Smooth muscle cell of the brain vasculature (primary cell): ENCODE measurements at regions not wholly inside any gene's neighbourhood (a gene's known extent, or its start where the extent isn't known, plus 50 kb on each side); places are given as distances from the start of the nearest gene placed in this dataset.

Experiments
- DNase-seq: peaks from one replicate; pipeline ENCODE4 v3.0.0-alpha.2; 2012; ENCODE audit warnings: low read depth, low spot score

DNA sequence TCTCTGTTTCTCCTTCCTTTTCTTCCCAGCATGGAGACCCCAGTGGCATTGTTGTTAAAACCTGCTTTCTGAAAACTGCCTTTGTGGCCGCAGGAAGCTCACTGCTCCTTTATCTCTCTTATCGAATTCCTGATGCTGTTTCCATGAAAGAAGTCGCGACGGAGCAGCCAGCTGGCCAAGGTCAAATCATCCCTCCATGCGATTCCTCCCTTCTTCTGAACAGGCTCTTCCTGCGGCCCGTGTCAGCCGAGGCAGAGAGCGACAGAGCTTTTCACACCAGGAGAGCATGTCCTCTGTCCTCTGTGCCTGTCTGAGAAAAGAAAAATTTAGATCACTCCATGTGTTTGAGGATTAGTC, 242.1 kb upstream of the PITRM1 start:
- DNase-seq: no peak

DNA sequence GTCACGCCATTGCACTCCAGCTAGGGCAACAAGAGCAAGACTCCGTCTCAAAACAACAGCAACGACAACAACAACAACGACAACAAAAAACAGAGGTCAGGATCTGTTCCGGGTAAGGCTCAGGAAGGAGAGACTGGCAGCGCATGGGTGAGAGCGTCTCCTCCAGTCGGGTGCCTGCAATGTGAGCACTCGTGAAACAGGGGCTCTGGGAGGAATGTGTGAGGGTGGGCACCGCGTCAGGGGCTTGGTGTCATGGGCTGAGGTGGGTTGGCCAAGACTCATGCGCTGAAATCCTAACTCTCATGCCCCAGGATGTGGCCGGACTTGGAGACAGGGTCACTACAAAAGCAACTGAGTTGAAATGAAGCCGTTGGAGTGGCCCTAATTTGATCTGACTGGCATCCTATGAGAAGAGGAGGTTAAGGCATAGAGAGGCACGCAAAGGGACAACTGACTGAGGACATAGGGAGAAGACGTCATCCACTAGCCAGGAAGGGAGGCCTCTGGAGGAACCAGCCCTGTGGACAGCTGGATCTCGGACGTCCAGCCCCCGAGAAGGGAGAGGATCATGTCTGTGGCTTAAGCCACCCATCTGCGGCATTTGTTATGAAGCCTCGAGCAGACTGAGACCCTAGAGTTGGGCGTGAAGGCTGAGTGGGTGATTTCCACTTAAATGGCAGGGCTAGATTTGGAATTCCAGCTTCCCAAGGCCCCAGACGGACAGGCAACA, 241.5 kb upstream of the PITRM1 start:
- DNase-seq: no peak

DNA sequence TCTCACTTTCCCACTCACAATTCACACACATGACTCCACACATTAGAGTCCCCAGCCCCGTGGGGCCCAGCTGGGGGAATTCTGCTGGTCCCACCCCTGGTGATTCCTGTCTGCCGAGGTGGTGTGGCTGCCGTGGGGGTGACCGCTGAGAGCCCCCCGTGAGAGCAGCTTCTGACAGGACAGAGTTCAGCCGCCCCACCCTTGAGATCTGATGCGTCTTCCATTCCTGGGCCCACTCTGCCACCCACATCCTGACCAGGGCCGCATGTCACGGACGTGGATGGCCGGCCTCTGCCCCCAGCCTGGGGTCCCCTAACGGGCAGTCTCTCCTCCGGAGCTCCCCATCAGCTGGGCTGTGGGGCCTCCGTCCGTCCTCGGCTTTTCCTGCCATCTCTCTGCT, 240.1 kb upstream of the PITRM1 start:
- DNase-seq: no peak

DNA sequence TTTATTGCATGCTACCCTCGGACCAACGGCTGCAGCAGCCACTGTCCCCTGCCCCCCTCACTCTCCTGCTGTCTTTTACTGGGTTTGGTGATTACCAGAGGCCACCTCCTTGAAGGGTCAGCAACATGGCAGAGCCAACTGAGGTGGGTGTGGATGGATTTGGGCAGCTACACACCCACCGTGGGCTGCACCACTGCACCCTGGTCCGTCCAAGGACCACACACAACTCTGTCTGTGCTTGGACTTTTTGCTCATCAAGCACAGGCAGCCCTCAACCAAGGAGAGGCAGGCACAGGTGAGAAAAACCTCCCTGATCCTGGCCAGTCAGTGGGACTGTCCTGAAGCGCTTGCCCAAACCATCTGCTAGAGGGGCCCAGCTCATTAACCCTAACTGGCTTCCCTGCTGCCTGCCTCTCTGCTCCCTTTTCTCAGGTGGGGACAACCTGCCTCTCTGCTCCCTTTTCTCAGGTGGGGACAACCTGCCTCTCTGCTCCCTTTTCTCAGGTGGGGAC, 239.5 kb upstream of the PITRM1 start:
- DNase-seq: no peak

DNA sequence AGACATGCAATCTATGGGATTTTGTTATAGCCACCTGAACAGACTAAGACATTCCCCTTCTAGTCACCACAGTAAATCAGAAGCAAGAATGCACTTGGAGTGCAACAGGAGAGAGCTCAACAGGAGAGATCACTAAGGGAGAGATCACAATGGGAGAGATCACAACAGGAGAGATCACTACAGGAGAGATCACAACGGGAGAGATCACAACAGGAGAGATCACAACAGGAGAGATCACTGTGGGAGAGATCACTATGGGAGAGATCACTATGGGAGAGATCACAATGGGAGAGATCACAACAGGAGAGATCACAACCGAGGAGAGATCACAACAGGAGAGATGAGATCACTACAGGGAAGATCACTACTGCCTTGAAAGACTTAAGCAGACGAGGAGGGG, 238.5 kb upstream of the PITRM1 start:
- no peak for DNase-seq

DNA sequence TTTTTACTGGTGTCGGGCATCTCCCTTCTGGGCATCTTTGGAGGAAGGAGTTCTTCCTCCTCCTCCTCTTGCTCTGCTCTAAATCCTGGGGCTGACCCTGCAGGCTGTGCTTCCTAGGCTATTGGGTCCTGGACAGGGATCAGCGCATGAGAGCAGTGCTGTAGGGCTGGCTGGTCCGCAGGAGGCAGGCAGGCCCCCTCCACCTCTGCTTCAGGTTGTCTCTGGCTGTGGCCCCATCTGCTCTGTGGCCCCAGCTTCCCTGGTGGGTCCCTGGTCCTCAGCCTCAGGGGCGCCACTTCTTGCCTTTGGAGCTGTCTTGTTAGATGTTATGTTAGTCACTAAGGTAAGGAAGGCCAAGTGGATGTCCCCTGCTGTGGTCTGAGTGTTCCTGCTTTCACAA, 237.3 kb upstream of the PITRM1 start:
- DNase-seq: no peak

DNA sequence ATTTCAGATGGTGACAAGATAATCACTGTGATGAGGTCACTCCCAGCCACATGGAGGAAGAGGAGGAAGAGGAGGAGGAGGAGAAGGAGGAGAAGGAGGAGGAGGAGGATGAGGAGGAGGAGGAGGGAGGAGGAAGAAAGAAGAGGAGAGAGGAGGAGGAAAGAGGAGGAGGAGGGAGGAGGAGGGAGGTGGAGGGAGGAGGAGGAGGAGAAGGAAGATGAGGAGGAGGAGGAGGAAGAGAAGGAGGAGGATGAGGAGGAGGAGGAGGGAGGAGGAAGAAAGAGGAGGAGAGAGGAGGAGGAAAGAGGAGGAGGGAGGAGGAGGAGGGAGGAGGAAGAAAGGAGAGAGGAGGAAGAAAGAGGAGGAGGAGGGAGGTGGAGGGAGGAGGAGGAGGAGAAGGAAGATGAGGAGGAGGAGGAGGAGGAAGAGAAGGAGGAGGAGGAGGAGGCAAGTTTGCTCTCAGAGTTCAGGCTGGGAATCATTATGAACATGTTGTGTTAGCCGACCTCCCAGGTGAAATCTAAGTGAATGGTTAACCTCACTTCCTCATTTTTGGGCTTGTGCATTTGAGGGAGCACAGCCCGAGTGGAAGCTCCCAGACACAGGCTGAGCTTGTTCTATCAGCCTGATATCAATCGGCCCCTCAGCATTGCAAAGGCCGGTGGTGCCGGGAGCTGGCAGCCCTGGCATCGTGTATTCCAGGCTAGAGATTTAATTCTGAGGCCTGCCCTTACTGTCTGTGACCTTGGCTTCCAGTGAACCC, 236.2 kb upstream of the PITRM1 start:
- no peak for DNase-seq

DNA sequence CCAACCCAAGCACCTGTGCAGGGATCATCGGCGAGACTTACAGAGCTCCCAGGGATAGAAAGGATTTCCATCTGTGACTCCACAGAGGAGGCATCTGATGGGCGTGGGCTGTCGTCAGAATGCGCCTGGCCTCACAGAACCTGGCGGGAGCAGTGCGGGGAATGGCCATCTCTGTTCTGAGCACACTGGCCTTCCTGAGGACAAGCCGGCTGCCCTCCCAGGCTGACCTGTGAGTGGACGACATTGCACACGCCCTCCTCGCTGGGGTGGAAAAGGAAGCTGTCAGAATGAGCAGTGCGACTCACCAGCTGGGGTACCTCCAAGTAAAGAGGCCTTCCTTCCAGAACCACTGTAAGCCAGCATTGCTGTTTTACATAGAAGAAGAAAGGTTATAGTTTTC, 234.6 kb upstream of the PITRM1 start:
- DNase-seq: no peak

DNA sequence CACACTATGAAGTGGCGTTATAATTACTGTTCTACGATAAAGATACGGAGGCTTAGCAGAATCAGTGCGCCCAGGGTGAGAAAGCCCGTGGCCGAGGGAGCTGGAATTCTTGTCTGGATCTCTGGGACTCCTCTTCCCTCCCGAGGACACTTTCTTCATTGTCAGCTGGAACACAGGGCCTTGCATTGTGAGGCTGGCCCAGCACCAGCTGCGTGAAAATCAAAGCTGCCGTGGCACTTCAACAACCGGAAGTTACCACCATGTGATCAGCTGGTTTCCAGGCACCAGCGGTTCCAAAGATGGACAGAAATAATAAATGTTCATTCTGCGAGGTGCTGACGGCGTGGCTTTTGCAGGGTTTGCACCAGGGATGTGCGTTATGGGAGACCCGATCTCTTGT, 234.0 kb upstream of the PITRM1 start:
- no peak for DNase-seq

DNA sequence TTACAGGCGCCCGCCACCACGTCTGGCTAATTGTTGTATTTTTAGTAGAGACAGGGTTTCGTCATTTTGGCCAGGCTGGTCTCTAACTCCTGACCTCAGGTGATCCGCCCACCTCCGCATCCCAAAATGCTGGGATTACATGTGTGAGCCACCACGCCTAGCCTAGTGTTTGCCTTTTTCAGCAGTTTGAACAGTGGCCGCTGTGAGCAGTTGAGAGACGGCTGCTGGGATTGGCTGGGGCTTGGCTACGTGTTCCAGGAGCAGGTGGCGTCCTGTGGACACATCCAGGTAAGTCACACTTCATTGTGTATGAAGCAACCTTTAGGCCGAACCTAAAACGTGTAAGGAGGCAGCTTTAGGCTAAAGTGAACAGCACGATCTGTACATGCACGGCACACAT, 231.8 kb upstream of the PITRM1 start:
- no peak for DNase-seq

DNA sequence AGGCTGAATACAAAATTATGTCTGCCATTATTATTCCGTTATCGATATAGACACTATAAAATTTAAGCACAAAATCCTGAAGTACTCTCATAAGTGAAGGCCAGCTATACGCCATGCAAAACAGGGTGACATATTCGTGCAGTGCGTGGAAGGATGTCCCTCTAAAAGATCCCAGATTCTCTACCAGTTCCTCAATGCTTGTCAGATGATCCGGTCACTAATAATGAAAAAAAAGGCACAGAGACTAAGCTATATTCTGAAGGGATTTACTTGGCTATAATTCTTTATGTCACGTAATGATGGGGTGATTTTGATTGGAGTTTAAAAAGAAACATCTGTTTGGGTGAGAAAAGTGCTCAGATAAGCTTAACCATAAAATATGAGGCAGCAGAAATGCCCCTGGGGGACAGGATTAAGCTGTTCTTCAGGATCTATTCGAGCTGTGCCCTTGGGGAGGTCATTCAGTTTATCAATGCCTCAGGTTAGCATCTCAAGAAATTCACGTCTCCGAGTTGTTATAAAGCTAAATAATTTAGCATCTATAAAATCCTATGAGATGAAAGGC, 229.7 kb upstream of the PITRM1 start:
- no peak for DNase-seq

DNA sequence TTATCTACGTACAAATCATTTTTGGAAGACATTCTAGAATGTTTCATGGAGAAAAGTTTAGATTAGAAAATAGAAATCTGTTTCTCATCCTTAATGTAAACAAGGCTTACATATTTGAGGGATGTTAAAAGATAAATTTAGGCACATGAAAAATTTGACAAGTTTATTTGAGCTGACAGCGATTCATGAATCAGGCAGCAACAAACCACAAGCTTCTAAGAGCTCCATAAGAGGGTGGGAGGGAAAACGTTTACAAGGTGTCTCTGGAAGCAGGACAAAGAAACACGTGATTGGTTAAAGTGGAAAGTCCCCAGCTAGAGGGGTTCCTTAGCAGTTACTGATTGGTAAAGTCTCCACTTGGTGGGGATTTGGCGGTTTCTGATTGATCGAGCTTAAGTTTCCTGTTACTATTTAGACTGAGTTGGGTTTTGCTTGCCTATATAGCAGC, 228.9 kb upstream of the PITRM1 start:
- no peak for DNase-seq

DNA sequence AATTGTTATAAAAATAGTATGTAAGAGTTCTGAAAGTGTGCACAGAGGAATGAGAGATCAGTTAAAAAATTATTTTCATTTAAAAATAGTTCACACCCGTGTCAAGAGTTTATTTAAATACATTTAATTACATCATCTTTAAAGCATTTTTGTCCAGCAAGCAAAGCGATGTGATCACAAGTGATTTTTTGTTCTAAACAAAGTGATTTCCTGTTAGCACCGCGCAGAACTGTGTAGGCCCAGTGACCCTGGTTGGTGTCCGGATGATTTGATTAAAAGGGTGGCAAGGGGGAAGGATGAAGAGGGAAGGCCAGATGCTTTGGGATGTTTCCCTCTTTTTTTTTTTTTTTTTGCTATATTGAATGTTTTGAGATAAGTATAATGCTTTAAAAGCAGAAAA, 227.8 kb upstream of the PITRM1 start:
- no peak for DNase-seq

DNA sequence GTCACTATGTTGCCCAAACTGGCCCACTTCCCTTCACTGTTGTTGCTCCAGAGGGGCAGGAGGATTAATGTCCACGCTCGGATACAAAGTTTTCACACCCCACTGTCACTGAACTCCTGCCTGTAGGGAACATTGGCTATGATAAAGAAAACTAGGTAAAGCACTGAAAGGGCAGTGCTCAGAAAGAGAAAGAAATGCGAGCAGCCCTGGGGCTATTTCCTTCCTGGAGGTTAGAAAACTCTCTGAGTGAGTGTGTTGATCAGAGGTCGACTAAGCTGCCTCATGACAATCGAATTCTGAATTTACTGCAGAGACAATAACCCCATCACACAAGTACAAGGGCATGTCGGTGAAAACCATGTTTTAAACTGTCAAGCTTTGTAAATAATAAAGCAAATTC, 227.2 kb upstream of the PITRM1 start:
- DNase-seq: no peak

DNA sequence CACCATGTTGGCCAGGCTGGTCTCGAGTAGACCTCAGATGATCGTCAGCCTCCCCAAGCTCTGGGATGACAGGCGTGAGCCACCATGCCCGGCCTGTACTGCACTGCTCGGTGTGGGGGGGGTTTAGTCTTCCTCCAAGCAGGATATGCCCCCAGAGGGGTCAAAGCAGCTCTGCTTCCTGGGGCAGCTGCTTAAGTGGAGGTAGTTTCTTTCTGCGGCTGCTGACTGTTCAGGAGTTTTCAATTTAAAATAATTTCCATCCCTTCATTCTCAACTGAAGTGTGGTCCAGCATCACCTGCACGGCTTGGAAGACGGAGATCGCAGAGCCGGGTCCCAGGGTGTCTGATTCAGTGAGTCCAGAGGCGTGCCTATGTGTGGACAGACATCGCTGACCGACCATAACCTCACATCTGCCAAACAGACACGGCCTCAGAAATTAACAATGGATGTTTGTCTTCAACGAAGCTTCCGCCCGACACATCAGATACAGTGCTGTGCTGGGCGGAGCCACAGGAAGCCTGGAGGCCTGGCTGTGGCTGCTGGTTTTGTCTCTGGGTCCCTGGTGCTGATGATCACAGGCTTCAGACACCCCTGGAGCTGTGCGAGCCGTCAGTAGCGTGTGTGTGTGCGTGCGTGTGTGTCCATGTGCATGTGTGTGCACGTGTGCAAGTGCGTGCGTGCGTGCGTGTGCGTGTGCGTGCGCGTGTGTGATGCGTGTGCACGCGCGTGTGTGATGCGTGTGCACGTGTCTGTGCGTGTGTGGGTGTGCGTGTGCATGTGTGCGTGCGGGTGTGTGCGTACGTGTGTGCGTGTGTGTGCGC, 226.5 kb upstream of the PITRM1 start:
- DNase-seq: no peak

DNA sequence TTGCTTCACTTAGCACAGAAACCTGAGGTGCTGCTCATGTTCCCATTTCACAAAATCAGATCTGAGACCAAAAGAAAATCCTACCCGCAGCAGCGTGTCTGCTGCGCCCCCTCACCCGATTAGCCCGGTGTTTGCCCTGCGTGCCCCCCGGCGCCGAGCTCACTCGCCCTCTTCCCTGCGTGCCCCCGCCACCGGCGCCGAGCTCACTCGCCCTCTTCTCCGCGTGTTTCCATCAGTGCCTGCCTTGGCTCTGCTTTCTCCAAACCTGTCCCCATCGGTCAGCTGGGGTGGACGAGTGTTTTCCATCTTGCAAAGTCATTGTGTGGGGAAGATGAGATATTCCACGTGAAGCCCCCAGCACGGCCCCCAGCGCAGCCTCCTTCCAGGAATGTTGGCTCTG, 225.3 kb upstream of the PITRM1 start:
- DNase-seq: no peak

DNA sequence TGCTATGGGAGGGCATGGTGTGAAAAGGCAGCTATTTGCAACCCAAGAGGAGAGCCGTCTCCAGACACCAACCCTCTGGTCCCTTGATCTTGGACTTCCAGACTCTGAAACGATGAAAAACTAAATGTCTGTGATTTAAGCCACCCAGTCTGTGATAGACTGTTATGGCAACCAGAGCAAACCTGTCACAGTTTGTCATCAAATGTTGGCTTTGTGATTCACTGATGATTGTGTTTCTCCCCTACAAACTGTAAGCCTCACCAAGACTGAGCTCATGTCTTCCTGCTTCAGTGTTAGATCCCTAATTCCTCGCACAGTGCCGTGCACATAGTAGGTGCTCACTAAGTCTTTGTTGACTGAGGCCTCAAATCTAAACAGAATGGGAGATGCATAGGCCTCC, 224.6 kb upstream of the PITRM1 start:
- DNase-seq: no peak

DNA sequence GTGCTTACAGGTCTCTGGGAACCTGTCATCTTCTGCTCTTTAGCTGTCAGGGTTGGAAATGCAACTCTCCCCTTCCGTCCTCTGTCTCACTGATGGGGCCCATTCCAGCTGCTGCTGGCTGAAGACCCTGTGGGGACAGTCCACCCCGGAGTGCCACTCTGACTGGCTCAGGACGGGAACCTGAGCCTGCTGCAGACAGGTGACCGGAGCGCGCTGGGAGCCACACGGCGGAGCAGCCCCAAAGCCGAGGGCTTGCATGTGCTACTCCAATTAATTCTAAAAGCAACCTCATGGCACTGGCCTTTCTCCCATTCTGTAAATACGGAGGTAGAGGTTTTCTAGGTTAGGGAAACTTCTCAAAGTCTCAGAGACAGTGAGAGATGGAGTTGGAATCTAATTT, 223.5 kb upstream of the PITRM1 start:
- DNase-seq: no peak

DNA sequence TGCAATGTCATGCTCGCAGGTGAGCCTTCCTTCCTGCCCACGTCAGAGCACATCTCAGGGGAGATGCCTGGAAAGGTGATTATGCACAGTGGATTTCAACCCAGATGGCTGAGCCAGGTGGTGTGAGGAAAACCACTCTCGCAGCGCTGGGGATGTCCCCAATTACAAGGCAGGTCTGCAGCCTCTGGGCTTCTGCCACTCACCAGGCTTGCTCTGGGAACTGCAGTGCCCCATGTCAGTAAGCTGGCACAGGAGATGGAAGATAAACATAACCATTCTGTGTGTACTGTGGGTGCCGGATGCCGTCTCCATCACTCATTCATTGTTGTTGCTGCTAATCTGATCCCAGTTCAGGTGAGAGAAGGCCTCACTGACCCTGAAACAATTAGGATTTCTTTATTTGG, 222.9 kb upstream of the PITRM1 start:
- no peak for DNase-seq

DNA sequence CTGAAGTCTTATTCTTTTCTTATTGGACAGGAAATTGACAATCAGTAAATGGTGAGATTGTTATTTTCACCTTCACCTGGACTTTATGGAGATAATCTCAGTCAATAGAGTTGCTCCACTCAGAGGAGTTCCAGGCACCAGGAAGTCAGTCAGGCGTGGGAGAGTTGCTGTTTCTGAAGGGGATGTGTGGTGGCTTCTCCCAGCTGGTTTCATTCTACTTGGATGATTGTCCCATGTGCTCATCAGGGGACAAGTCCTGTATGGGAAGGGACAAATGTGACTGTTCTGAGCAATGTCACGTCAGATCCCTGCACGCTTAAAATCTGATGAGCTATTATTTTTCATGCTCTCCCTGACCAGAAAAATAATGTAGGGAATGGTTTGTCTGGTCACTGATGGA, 222.5 kb upstream of the PITRM1 start:
- DNase-seq: no peak

DNA sequence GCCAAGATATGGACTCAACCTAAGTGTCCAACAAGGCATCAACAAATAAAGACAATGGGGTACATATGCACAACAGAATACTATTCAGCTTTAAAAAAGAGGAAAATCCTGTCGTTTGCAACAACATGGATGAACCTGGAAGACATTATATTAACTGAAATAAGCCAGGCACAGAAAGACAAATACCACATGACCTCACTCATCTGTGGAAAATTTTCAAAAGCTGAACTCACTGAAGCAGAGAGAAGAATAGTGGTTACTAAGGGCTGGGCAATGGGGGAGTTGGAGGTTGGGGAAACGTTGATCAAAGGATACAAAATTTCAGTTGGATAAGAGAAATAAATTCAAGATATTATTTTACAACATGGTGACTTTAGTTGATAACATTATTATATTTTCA, 221.4 kb upstream of the PITRM1 start:
- DNase-seq: no peak

DNA sequence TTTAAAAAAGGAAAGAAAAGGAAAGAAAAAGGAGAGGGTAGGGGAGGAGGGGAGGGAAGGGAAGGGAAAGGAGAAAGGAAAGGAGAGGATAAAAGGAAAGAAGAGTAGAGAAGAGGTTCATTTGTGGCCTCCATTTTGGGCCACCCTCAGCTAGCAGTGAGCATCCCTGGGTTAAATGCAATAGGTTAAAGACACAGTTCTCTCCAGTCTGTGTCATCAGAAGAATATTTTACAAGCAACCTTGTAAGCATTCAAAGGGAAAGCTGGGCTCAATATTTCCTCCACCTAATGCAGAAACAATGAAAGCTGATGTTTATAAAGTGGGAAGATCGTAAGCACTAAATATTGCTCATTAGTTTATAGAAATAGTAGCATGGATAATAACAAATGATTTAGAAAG, 219.1 kb upstream of the PITRM1 start:
- DNase-seq: no peak
